NCI-H82 treated with DMSO at 0.1 percent for 48 hours (cell line): ENCODE measurements at regions not wholly inside any gene's neighbourhood (a gene's known extent, or its start where the extent isn't known, plus 50 kb on each side); places are given as distances from the start of the nearest gene placed in this dataset.

Source experiments
- DNase-seq: peaks from one replicate; lab custom pipeline; 2025; ENCODE audit not compliant: unreplicated experiment; lab: John Stamatoyannopoulos, UW

DNA sequence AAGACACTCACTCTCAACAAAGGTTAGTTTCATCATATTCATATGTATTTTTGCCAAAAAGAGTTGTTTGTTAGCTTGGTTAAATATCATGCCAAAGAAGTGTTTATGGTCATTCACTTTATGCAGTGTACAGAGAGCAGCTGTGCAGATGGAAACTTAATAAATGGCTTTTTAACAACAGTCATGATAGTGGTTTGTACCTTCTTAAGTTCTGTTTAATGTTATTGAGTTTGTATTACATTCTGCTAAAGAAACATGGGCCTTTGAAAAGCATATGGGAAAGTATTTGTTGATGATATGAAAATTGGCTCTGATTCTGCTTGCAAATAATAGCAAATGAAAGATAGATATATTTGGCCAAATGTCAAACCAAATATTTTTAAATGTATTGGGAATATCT, 607.3 kb downstream of the NCAM2 start:
- DNase-seq = no peak

DNA sequence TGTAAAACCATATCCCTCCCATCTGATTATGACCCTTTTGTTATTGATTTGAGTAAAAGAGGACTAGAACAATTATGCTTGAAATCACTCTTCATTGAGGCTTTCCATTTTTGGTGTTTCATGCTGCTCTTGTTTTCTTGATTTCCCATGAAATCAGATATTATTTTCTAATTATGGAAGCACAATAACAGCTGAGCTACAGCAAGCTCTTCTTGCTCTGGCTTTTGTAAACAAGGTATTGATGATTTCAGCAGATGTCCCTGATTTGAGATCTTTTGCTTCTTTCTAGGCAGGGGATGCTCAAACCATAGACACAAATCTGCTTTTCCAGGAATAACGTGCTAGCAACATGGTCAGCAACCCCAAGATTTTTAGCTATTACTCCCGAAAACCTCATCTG, 607.8 kb downstream of the NCAM2 start:
- no peak for DNase-seq

DNA sequence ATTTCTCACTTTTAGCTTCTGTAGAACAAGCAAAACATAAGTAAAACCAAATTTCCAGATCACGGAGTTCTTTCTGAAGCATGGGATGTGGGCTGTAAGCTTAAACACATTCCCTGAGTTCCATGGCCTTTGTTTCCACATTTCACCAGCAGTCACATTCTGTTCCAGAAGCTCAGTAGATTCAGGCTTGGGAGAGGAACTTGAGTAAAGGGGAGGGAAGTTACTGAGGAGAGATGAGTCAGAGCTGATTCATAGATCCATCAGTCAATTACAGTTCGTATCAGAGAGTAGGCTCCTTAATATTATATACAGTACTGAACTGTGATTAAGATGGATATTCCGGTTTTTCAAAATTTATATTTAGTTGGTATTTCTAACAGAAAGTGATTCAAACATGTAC, 614.3 kb downstream of the NCAM2 start:
- no peak for DNase-seq

DNA sequence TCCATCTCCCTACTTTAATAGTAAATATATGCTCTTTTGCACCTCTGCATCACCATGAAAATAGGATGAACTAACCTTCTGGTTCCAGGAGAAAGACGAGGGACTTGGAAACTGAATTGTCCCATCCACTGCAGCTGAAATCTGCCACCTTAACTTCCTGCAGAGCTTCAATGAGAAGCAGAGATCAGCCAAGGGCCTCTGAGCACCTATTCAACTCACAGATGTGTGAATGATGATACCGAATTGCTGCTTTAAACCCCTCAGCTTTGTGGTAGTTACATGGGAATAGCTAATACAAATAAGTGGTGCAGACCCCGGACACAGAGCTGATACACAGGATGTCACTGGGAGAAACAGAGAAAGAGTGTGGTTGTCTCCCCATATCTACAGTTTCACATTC, 616.8 kb downstream of the NCAM2 start:
- DNase-seq = no peak

DNA sequence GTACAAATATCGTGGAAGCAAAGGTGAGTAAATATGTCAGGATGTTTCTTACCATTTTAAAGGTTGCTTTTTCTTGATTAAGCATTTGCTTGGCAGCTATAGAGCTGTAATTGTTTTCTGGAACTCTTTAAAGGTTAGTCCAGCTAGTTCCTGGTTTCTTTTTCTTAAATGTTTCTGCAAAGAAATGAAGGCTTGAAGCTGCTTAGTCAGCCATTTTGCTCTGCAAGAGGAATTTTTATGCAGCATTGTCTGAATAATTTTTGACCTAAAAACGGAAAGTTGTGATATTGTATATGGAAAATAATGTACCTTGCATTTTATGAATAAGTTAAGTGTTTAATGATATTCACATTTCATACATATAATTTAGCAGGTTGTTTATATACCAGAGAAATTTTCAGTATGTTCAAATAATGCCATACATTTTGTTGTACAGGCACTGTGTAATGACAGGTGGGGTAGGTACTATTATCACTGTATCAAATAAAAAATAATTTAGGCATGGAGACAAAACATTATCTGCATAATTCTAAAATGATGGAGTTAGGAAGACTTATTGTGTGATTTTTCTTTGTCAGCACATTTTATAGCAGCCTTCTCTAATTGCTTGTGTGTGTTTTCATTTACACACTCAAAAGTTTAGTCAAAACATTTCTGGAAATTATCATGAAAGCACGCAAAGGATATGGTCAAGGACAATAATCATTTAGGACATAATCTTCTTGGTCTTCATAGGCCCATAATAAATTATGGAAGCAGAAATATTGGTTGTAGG, 624.4 kb downstream of the NCAM2 start:
- no peak for DNase-seq

DNA sequence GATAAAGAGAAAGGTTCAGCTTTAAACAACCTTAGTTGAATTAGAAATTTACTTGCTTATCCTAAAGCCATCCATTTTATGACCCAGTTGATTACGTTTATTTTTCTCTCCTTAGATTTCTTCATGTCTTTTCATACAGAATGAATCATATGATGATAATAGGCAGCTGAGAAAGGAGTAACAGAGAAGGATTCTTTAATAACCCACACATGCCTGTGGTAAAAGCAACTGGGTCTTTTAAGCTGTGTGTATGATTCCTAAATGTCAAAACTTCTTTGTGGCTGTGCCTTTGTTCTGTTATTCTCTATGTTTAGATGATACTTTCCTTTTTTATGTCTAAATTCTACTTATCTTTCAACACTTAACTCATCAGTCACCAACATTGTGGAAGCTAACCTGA, 626.5 kb downstream of the NCAM2 start:
- no peak for DNase-seq

DNA sequence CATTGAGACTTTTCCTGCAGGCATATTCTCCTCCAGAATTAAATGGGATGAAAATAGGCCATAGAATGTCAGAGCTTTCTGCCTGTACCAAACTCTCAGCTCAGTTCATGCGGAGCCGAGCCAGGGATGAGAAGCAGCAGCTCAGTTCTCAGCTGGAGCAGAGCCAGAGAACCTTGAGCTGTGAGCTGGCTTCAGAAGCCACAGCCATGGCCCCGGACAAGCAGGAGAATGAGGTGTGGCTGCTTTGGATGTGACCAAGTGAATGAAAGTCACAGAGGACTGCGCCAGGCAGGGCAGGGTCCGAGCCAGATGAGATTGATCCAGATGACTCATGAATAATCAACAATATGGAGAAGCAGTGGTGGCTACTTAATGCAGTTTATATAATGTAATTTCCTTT, 633.8 kb downstream of the NCAM2 start:
- DNase-seq = no peak

DNA sequence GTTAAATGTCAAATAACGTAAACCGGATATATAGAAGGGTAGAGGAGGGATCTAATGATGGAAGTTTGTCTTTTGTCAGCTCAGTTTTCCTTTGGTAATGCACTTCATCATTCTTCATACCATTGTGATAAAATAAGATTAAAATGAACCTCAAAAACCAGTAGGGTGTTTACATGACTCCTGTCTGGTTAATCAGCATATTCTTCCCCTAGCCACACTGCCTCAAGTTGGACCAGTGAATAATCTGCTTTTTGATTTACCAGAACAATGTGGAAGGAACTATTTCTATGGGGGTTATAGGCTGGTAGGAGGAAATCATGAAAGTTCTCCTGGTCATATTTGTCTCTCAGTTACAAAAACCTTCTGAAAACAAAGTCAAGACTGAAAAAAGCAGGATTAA, 634.7 kb downstream of the NCAM2 start:
- DNase-seq = no peak

DNA sequence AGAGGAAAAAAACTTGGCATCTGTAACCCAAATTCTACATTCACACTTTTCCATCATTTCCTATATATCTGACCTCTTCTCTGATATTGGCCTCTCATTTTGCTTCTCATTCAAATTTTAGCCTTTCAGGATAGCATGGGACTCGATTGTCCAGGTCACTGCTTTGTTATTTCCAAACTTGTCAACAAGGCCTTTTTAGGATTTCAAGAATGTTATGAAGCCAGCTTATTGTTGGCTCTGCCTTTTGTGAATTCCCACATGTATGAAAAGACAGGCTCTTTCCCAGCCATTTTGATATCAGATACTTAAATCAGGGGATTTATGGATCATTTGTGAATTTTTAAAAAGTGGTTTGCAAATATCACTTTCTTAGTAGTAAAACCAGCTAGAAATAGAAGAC, 663.5 kb downstream of the NCAM2 start:
- no peak for DNase-seq

DNA sequence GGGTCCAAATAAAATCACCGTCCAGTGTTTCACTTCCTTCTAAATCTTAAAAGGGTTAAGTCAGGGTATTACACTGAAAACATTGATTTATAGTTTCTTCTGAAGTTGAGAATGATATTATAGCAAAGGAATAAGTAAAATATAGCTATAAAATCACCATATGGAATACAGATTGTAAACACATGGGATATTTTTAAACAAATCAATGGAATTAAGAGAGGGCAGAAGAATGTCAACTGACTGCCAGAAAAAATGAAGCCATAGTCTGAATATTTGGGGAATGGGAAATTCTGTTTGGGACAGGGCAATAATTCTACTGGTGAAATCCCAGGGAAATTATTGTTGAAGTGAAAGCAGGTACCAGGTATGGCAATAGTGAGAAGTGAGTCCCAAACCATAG, 664.6 kb downstream of the NCAM2 start:
- DNase-seq = no peak

DNA sequence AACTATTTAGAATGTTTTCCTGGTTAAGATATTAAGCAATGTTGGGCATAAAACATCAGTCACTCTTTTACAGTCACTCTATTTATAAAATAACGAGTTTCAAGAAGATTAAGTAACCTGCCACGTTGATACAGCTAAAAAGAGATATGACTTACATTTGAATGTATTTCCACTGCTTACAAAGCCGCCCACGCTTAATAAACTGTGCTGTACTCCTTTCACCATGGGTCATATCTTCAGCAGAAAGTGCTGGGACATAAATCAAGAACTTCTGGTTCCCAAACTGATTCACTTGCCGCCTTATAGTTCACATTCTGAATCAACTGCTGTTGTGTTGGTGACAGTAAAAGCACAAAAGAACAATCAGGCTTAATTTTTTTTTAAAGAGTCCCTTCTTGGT, 666.7 kb downstream of the NCAM2 start:
- no peak for DNase-seq

DNA sequence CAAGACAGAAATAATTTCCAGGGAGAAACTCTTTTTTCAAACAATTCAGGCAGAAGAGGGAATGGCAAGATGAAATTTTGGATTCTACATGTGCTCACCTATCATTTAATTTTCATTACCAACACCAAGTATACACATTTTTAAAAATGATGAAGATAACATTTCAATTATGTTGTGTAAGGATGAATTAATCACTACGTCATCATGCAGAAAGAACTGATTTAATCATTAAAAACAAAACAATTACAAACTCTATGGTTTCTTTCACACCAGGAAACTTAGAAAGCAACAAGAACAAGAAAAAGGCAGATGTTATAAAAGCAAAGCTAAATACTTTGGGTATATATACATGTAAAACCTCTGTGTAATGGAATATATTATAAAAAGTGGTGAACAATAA, 668.5 kb downstream of the NCAM2 start:
- DNase-seq = no peak

DNA sequence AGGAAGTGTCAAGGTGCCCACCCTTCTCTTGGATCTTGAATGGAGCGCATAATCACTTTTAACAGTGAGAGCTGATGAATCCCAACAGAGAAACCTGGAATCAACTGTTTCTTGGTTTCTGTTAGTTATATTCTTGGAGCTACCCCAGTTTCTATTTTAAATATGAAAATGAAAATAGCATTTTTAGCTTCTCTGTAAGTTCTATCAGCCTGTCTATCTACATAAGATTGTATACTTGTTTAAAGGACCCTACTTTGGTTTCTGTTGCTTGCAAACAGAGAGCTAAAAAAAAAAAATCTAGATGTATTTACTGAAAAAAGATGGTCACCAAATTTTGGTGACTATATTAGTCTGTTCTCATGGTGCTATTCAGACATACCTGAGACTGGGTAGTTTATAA, 670.0 kb downstream of the NCAM2 start:
- no peak for DNase-seq

DNA sequence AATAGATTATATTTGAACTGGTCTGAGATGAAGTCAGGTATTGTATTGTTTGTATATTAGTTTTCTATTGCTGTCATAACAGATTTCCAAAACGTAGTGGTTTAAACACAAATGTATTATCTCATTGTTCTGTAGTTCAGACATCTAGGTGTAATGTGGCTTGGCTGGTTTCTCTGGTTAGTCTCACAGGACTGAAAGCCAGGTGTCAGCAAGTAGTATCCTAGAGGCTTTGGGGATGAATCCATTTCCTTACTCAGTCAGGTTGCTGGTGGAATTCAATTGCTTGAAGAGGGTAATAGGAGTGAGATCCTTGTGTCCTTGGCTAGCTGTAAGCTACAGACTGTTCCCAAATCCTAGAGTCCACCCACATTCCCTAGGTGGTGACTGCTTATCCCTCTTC, 675.8 kb downstream of the NCAM2 start:
- no peak for DNase-seq

DNA sequence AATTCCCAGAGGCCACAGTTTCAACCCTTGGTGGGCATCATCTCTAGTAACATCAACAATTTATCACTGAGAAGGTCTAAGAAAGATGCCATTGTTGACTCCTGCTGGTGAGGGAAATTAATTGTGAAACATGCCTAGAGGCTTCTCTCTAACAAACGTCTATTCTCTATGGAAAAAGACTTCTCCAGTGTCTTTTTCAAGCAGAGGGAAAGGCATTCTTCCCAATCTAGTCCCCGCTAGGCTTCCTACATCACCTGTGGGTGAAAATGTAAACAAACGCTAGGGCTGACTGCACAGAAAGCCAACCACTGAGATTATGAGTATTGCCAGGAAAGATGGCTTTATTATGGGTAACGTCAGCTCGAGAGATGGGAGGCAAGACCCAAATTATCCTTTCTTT, 677.4 kb downstream of the NCAM2 start:
- DNase-seq = no peak

DNA sequence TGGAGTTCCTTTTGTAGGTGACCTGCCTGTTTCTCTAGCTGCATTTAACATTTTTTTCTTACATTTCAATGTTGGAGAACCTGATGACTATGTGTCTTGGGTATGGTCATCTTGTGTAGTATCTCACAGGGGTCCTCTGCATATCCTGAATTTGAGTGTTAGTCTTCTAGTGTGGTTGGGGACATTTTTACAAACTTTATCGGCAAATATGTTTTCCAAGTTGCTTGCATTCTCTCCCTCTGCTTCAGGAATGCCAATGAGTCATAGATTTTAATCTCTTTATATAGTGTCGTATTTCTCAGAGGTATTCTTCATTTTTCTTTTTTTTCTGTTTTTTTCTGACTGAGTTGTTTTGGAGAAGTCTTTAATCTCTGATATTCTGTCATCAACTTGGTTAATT, 684.0 kb downstream of the NCAM2 start:
- DNase-seq = no peak

DNA sequence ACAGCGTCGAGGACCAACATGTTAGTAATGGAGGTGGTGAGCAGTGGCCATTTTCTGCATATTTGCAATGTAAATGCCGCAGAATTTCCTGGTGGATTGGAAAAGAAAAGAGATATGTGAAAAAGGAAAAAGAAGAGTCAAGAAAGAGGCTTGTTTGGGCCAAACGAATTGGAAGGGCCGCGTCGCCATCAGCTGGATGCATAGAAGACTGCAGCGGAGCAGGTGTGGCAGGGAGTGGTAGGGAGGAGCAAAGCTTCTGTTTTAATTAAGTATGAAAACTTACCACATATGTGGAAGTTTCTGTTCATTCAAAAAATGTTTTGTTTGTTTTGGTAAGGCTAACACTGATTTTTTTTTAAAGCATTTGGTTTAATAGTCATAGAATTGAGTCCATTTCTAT, 690.7 kb downstream of the NCAM2 start:
- no peak for DNase-seq

DNA sequence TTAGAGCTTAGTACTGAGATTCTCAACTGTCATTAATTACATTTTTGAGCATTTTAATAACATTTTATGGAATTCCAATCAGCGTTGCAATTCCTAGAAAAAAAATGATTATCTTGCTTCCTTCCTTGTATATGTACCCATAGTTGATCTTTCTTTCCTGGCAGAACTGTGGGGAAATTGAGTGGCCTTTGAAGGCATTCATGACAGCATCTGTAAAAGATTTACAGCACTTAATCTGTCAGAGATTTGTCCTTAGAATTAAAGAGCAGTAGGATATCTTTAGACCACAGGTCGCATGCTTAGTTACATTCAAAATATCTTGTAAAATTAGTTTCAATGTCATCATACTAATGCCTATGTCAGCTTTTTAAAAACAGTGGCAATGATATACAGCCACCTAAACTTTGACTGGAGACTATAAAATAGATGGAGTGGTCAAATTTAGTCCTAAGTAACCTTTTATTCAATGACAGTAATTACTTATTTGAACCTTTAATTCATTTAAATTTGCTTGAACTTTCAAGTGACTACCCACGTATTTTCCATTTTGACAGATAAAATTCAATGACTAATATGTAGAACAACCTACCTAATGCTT, 692.0 kb downstream of the NCAM2 start:
- no peak for DNase-seq

DNA sequence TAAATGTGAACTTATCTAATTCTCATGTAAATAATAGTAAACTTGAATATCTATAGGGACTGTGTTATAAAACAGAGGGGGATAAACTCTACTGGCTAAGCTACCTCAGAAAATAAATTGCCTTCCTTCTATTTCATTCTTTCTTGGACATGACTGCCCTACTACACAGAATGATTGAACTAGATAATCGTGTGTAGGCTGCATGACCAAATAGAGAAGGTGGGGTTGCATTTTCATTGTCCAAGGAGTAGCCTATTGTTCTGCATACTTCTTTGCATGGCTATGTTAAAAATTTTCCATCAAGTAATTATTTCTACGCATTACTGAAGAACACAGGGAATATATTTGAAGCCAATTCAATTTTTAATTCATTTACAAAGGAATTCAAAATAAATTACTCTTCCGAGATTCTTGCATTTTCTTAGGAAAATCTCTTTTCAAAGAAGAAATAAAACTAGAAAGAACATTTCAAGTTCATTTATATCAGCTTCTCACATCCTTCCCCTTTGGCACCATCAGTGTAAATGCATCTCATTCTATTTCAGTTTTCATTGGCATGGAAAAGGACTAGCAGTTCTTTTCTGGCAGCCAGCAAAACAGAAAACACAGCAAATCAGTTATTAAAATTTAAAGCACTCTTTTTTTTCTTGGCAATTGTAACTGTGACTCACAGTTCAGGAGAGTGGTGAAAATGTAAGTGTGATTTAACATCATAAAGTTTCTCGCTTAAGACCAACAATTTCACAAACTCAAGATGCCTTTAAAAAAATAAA, 714.7 kb downstream of the NCAM2 start:
- DNase-seq = no peak

DNA sequence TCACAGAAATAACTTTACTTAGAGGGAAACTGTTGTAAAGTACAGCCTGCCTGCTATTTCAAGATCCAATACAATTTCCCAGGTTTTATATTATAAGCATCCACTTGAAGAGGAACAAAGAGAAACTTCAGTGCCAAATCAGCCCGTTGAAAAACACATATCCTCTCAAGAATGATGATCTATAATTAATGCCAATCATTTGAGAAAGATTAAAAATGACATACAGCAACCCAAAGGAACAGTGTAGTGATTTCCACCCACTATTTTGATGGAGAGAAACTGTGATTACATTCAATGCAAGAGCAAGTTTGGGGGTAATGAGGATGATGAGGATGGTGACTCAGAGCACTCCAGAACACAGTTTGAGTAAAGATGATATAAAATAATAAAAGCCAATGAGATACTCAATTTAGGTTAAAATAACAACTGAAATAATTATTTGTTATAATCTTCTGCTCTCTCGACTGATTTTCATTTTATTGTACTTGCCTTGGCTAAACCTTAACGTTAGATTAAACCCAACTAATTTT, 715.5 kb downstream of the NCAM2 start:
- no peak for DNase-seq

DNA sequence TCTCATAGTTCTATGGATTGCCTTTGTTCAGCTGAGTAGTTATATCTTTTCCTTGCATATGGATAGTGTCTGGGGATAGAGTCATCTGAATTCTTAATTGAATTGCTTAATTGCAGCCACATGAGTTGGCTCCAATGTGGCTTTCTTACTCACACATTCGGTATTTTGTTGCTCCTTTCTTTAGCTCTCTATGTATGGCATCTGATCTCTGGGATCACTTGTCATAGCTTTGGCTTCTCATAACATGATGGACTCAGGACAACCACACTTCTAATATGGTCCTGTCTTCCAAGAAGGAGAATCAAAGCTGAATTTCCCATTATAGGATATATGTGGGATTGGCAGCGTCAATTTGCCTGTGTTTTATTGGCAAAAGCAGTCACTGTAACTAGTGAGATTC, 716.2 kb downstream of the NCAM2 start:
- DNase-seq = no peak
